Adipocyte (in vitro differentiated cells): ENCODE measurements at regions not wholly inside any gene's neighbourhood (a gene's known extent, or its start where the extent isn't known, plus 50 kb on each side); places are given as distances from the start of the nearest gene placed in this dataset.
"Not testable (repeated sequence)": the region's sequence is repeated elsewhere in the genome, so short reads cannot be mapped to it uniquely, and the experiment has no call there.

Experiments
- DNase-seq: peaks from one replicate; pipeline ENCODE4 v3.0.0-alpha.2; 2015; ENCODE audit warnings: low read depth
- H3K27me3 ChIP-seq: replicated peaks from 2 replicates; pipeline ENCODE4 v1.7.0; 2013; ENCODE audit warnings: mild to moderate bottlenecking, low read length, moderate library complexity; ENCODE audit not compliant: control insufficient read depth, insufficient read depth
- H3K36me3 ChIP-seq: 2 replicates; pipeline ENCODE4 v1.7.0; 2013; ENCODE audit warnings: low read length, mild to moderate bottlenecking, moderate library complexity; ENCODE audit not compliant: control insufficient read depth, insufficient read depth, severe bottlenecking
- H3K4me1 ChIP-seq: 2 replicates; pipeline ENCODE4 v1.7.0; 2013; ENCODE audit warnings: mild to moderate bottlenecking, low read length, moderate library complexity; ENCODE audit not compliant: control insufficient read depth, insufficient read depth
- H3K4me3 ChIP-seq: 2 replicates; pipeline ENCODE4 v1.7.0; 2013; ENCODE audit warnings: mild to moderate bottlenecking, low read length, moderate library complexity
- H3K9ac ChIP-seq: 2 replicates; pipeline ENCODE4 v1.7.0; 2013; ENCODE audit warnings: mild to moderate bottlenecking, low read length, moderate library complexity
- H3K9me3 ChIP-seq: 2 replicates; pipeline ENCODE4 v1.7.0; 2013; ENCODE audit warnings: mild to moderate bottlenecking, low read length, moderate library complexity; ENCODE audit not compliant: control insufficient read depth

- H3K4me1 ChIP-seq, result peaks cover 31% of the 10 kb centered on the region
These were observed 74.1 kb upstream of the HDDC2 start for GRCh38 chr6:125375821-125376220.

DNA sequence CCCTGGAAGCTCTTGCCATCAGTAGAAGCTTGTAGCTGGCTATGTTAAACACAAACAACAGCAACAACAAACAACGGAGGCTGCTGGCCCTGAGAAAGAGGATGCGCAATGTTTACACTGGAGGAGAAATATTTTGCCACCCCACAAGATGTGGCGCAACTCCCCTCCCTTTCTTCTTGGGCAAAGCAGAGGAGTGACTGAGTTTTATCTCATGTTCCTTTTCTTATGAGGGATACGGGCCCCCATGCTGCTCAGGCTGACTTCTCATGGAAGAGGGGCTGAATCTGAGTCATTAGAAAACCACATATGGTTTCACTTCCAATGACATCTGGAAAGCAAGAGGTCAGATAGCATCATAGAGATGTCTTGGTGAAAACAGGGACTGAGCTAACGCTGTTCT is 75.9 kb upstream of the HDDC2 start:
- Histone ChIP-seq H3K9me3 (no peaks in the 10 kb centered on the region), H3K4me1 (peaks cover 31% of the 10 kb centered on the region), H3K27me3 (no peaks in the 10 kb centered on the region), H3K4me3 (peak overlapping the region; percentile 1), H3K36me3 (no peaks in the 10 kb centered on the region), H3K9ac (no peak overlapping the region)
- DNase-seq, result peak; percentile 81

More at GRCh38 chr6:125375821-125376220, 74.1 kb upstream of the HDDC2 start:
- Histone ChIP-seq H3K4me3 (no peak overlapping the region), H3K27me3 (no peaks in the 10 kb centered on the region), H3K36me3 (no peaks in the 10 kb centered on the region), H3K9ac (no peak overlapping the region), H3K9me3 (no peaks in the 10 kb centered on the region)
- peak; percentile 77 for DNase-seq

DNA sequence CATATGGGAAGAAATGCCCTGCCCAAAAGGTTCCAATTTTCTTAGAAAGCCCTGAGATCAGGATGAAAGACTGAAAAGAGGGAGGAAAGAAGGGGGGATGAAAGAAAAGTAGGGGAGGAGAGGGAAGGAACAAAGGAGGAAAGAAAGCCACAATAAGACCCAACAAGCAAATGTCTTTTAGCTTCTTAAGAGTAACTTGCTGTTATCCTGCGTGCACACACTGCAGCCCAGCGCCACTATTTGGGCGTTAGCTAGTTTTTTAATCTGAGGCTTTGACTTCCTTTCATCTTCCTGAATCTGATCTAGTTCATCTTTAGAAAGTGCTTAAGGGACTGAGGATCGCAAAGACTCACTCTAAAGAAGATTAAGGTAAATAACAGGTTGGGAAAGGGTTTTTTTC is 77.4 kb upstream of the HDDC2 start:
- Histone ChIP-seq H3K4me3 (no peak overlapping the region), H3K4me1 (peaks cover 31% of the 10 kb centered on the region), H3K27me3 (no peaks in the 10 kb centered on the region), H3K36me3 (no peaks in the 10 kb centered on the region), H3K9ac (no peak overlapping the region), H3K9me3 (no peaks in the 10 kb centered on the region)
- no peak for DNase-seq

- H3K27me3 ChIP-seq, result no peaks in the 10 kb centered on the region
- no peaks in the 10 kb centered on the region for H3K36me3 ChIP-seq
- H3K4me3 ChIP-seq, result no peak overlapping the region
- H3K9ac ChIP-seq, result no peak overlapping the region
- peaks cover 24% of the 10 kb centered on the region for H3K4me1 ChIP-seq
- H3K9me3 ChIP-seq, result no peaks in the 10 kb centered on the region
- no peak for DNase-seq
These were observed 78.7 kb upstream of the HDDC2 start for GRCh38 chr6:125380474-125380873.

DNA sequence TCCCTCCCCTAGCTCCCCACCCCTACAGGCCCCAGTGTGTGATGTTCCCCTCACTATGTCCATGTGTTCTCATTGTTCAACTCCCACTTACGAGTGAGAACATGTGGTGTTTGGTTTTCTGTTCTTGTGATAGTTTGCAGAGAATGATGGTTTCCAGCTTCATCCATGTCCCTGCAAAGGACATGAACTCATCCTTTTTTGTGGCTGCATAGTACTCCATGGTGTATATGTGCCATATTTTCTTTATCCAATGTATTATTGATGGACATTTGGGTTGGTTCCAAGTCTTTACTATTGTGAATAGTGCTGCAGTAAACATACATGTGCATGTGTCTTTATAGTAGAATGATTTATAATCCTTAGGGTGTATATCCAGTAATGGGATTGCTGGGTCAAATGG is 84.6 kb upstream of the HDDC2 start:
- H3K36me3 ChIP-seq, H3K9me3 ChIP-seq, DNase-seq, H3K4me3 ChIP-seq, H3K27me3 ChIP-seq, H3K4me1 ChIP-seq, H3K9ac ChIP-seq: not testable (repeated sequence)

- Histone ChIP-seq H3K27me3 (no peaks in the 10 kb centered on the region), H3K4me3 (no peak overlapping the region), H3K9ac (no peak overlapping the region), H3K9me3 (no peaks in the 10 kb centered on the region), H3K4me1 (no peaks in the 10 kb centered on the region), H3K36me3 (no peaks in the 10 kb centered on the region)
- DNase-seq, result no peak
These were observed 90.9 kb upstream of the HDDC2 start for GRCh38 chr6:125392682-125393081.

DNA sequence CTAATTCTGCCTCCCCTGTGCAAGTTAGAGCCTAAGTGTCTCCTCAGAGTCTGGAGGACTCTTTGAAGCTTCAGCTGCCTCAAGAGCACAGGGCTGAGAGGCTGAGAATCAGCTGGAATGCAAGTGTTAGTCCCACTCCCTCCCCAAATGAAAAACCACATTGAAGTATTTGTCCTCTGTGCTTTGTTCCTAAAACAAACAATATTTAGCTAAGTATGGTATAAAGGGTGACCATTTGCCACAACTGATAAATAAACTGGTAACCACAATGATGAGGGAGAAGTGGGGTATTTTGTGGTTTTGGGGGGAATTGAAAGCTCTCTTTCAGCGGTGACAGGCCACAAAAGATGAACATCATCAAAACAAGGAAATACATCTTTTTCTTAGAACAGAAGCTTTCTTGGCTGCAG is 91.7 kb upstream of the HDDC2 start:
- Histone ChIP-seq H3K36me3 (no peaks in the 10 kb centered on the region), H3K9ac (no peak overlapping the region), H3K27me3 (no peaks in the 10 kb centered on the region), H3K4me1 (no peaks in the 10 kb centered on the region), H3K4me3 (no peak overlapping the region), H3K9me3 (no peaks in the 10 kb centered on the region)
- no peak for DNase-seq

DNA sequence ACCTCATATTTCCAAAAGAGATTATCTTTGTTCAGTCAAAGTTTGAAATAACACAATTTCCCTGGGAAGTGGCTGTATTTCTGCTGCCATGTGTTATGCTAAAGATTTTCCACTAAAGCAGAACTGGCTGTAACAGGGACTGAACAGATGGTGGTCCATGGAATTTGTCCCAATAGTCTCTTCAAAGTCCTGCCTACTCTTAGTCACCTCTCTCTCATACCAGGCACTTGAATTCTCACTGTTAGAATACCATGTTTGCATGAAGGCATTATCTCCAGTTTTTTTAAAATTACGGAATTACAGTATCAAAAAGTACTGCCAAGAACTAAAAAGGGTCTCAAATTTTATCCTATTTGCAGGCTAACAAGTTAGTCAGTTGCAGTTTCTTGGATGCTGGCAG is 105.0 kb upstream of the HDDC2 start:
- no peak overlapping the region for H3K4me3 ChIP-seq
- no peaks in the 10 kb centered on the region for H3K4me1 ChIP-seq
- no peak overlapping the region for H3K9ac ChIP-seq
- no peak for DNase-seq
- H3K9me3 ChIP-seq, result peaks cover 10% of the 10 kb centered on the region
- no peaks in the 10 kb centered on the region for H3K36me3 ChIP-seq
- no peaks in the 10 kb centered on the region for H3K27me3 ChIP-seq

DNA sequence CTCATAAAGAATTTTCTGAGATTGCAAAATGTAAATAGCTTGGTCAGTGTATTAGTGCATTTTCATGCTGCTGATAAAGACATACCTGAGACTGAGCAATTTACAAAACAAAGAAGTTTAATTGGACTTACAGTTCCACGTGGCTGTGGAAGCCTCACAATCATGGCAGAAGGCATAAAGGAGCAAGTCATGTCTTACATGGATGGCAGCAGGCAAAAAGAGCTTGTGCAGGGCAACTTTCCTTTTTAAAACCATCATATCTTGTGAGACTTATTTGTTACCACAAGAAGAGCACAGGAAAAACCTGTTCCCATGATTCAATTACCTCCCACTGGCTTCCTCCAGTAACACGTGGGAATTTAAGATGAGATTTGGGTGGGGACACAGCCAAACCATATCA is 112.7 kb upstream of the HDDC2 start:
- no peak overlapping the region for H3K4me3 ChIP-seq
- DNase-seq, result no peak
- H3K4me1 ChIP-seq, result peaks cover 6% of the 10 kb centered on the region
- no peak overlapping the region for H3K9ac ChIP-seq
- H3K9me3 ChIP-seq, result peaks cover 9% of the 10 kb centered on the region
- no peaks in the 10 kb centered on the region for H3K36me3 ChIP-seq
- no peaks in the 10 kb centered on the region for H3K27me3 ChIP-seq

GRCh38 chr6:125415913-125416312 is 114.1 kb upstream of the HDDC2 start:
- H3K36me3 ChIP-seq, result no peaks in the 10 kb centered on the region
- H3K4me1 ChIP-seq, result peaks cover 6% of the 10 kb centered on the region
- DNase-seq, result peak; percentile 37
- H3K4me3 ChIP-seq, result no peak overlapping the region
- H3K27me3 ChIP-seq, result no peaks in the 10 kb centered on the region
- peaks cover 9% of the 10 kb centered on the region for H3K9me3 ChIP-seq
- no peak overlapping the region for H3K9ac ChIP-seq

- Histone ChIP-seq H3K9ac (no peak overlapping the region), H3K27me3 (no peaks in the 10 kb centered on the region), H3K9me3 (no peaks in the 10 kb centered on the region), H3K4me3 (no peak overlapping the region), H3K36me3 (no peaks in the 10 kb centered on the region), H3K4me1 (peaks cover 8% of the 10 kb centered on the region)
- DNase-seq, result no peak
These were observed 120.1 kb upstream of the HDDC2 start for GRCh38 chr6:125421836-125422235.

- H3K4me3 ChIP-seq, result no peak overlapping the region
- no peaks in the 10 kb centered on the region for H3K9me3 ChIP-seq
- no peak overlapping the region for H3K9ac ChIP-seq
- DNase-seq, result no peak
- H3K4me1 ChIP-seq, result peaks cover 8% of the 10 kb centered on the region
- H3K36me3 ChIP-seq, result no peaks in the 10 kb centered on the region
- no peaks in the 10 kb centered on the region for H3K27me3 ChIP-seq
These were observed 121.3 kb upstream of the HDDC2 start for GRCh38 chr6:125423047-125423446.
